B cell (primary cell): ENCODE measurements at regions not wholly inside any gene's neighbourhood (a gene's known extent, or its start where the extent isn't known, plus 50 kb on each side); places are given as distances from the start of the nearest gene placed in this dataset.

Experiments used
- ATAC-seq: fragments of 200-7000 bp; cut with Tn5 transposase; one replicate; pipeline ENCODE4 v1.10.0; 2021; ENCODE audit warnings: low read depth, mild to moderate bottlenecking, moderate number of reproducible peaks, moderate library complexity
- CTCF ChIA-PET: fragments of 350-600 bp; sonication (Branson Sonifier 250); formaldehyde crosslinking; loops from one replicate; lab custom pipeline; 2021; ENCODE audit warnings: antibody characterized with exemption, inconsistent platforms; lab: Charles Lee
- POLR2A ChIA-PET: fragments of 350-600 bp; sonication (Branson Sonifier 250); formaldehyde crosslinking; loops from one replicate; lab custom pipeline; 2021; ENCODE audit warnings: antibody characterized with exemption; lab: Charles Lee
- DNase-seq: peaks from one replicate; pipeline ENCODE4 v3.0.0; 2013
- H2AFZ ChIP-seq: 2 replicates; pipeline ENCODE4 v1.6.1; 2012; ENCODE audit warnings: mild to moderate bottlenecking, low read depth, low read length; ENCODE audit not compliant: insufficient read depth, poor library complexity, severe bottlenecking
- H3K27ac ChIP-seq, 2 donors: 1 replicate in 1 of 2; 2 replicates in 1 of 2; pipeline ENCODE4 v1.5.1; 2012 to 2013; ENCODE audit warnings: low read length in 2 of 2, mild to moderate bottlenecking in 2 of 2, moderate library complexity in 1 of 2
- H3K27me3 ChIP-seq, 4 experiments: fragments of 200-600 bp in 1 of 4; sonication (generic) in 1 of 4; replicated peaks in 1 of 4; 1 replicate in 2 of 4; 2 replicates in 2 of 4; pipeline versions ENCODE4 v1.6.1 to v1.7.0; 2013 to 2016; ENCODE audit warnings: low read length in 3 of 4, mild to moderate bottlenecking in 2 of 4, mixed read lengths in 1 of 4, moderate library complexity in 1 of 4; ENCODE audit not compliant: insufficient read depth in 4 of 4, control insufficient read depth in 3 of 4; ENCODE audit errors: control extremely low read depth in 1 of 4
- H3K36me3 ChIP-seq, 2 experiments: replicated peaks in 1 of 2; 1 replicate in 1 of 2; 2 replicates in 1 of 2; pipeline versions ENCODE4 v1.6.1 to v1.7.1; 2013; ENCODE audit warnings: low read length in 1 of 2; ENCODE audit not compliant: insufficient read depth in 2 of 2, control insufficient read depth in 1 of 2; ENCODE audit errors: control extremely low read depth in 1 of 2, extremely low read depth in 1 of 2
- H3K4me1 ChIP-seq, 2 donors: fragments of 200-600 bp in 1 of 2; sonication (generic) in 1 of 2; 1 replicate in 1 of 2; 2 replicates in 1 of 2; pipeline versions ENCODE4 v1.5.1 to v1.6.1; 2013 to 2017; ENCODE audit warnings: low read length in 2 of 2; ENCODE audit not compliant: control insufficient read depth in 2 of 2, insufficient read depth in 2 of 2
- H3K4me2 ChIP-seq: replicated peaks from 2 replicates; pipeline ENCODE3; 2012; ENCODE audit warnings: mild to moderate bottlenecking, low read depth, low read length; ENCODE audit not compliant: poor library complexity, severe bottlenecking
- H3K4me3 ChIP-seq, 5 experiments: fragments of 200-600 bp in 1 of 5; sonication (generic) in 1 of 5; 1 replicate in 3 of 5; 2 replicates in 2 of 5; pipeline versions ENCODE4 v1.5.1 to v1.7.0; 2011 to 2016; ENCODE audit warnings: low read length in 4 of 5, mild to moderate bottlenecking in 4 of 5, low read depth in 2 of 5, control low read depth in 1 of 5, moderate library complexity in 1 of 5; ENCODE audit not compliant: insufficient read depth in 1 of 5; ENCODE audit errors: control extremely low read depth in 1 of 5, extremely low read depth in 1 of 5
- H3K79me2 ChIP-seq: fragments of 200-600 bp; sonication (generic); one replicate; pipeline ENCODE4 v1.6.0; 2016; ENCODE audit warnings: low read length; ENCODE audit not compliant: control insufficient read depth, insufficient read depth
- H3K9ac ChIP-seq: fragments of 200-600 bp; sonication (generic); 2 replicates; pipeline ENCODE4 v1.6.1; 2017; ENCODE audit warnings: mild to moderate bottlenecking, low read length, moderate library complexity
- H3K9me3 ChIP-seq, 3 donors: one replicate each; pipeline versions ENCODE4 v1.6.1 to v1.7.1; 2013; ENCODE audit warnings: low read length in 2 of 3; ENCODE audit not compliant: control insufficient read depth in 2 of 3, insufficient read depth in 1 of 3; ENCODE audit errors: control extremely low read depth in 1 of 3
- H4K20me1 ChIP-seq: 2 replicates; pipeline ENCODE4 v1.6.0; 2012; ENCODE audit warnings: mild to moderate bottlenecking, low read length; ENCODE audit not compliant: insufficient read depth, control insufficient read depth, poor library complexity, severe bottlenecking
- H3K27ac Mint-ChIP-seq: one replicate; pipeline ENCODE4 v1.8.0; 2021; ENCODE audit warnings: mixed read lengths
- H3K27me3 Mint-ChIP-seq: one replicate; pipeline ENCODE4 v1.8.0; 2021; ENCODE audit warnings: mixed read lengths
- H3K4me1 Mint-ChIP-seq: one replicate; pipeline ENCODE4 v1.8.0; 2021; ENCODE audit warnings: mixed read lengths
- H3K4me3 Mint-ChIP-seq: one replicate; pipeline ENCODE4 v1.8.0; 2021; ENCODE audit warnings: mixed read lengths
- H3K9me3 Mint-ChIP-seq: one replicate; pipeline ENCODE4 v1.8.0; 2022; ENCODE audit warnings: mixed read lengths; ENCODE audit not compliant: insufficient read depth
- EZH2 ChIP-seq: IDR thresholded peaks from 2 replicates; pipeline ENCODE4 v1.6.1; 2012; ENCODE audit warnings: borderline replicate concordance, low read depth, mild to moderate bottlenecking, moderate library complexity, low read length; ENCODE audit not compliant: insufficient read depth, poor library complexity, severe bottlenecking
- WGBS: methylation state at CpG from one replicate; pipeline ENCODE4 v1.1.5; 2013; ENCODE audit warnings: missing lambda C conversion rate; ENCODE audit not compliant: insufficient coverage; 5-methylcytosine and 5-hydroxymethylcytosine counted together
- intact Hi-C: fragments of 100-400 bp; cut with micrococcal nuclease; formaldehyde crosslinking; loops from one replicate; pipeline ENCODE4 v1.10.0; 2022
- TF ChIP-seq, protein P1 (sequence below): fragments of 200-600 bp; IDR thresholded peaks from one replicate; pipeline ENCODE4 v1.8.0; 2022; ENCODE audit warnings: antibody characterized with exemption, mild to moderate bottlenecking

DNA sequence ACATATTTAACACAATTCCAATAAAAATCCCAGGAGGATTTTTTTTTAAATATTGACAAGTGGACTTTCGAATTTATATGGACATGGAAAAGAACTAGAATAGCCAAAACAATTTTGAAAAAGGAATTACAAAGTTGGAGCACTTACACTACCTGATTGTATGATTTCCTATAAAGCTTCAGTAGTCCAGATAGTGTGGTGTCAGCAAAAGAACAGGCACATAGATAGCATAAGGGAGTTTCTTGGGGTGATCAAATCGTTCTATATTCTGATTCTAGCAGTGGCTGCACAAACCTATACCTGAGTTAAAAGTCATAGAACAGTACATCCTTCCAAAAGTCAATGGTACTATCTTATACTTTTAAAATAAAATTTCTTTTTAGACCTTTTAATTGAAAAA lies 66.4 kb upstream of the CES5A start:
- POLR2A ChIA-PET = no interaction called here
- CTCF ChIA-PET = interaction anchor here (8.5 to 9.6 kb wide), 2 partner anchors 262 to 379 kb away, joined by 88 to 156 read pairs; no protein-coding TSS in a partner anchor
- no peaks in the 10 kb centered on the region for H3K9me3 Mint-ChIP-seq

DNA sequence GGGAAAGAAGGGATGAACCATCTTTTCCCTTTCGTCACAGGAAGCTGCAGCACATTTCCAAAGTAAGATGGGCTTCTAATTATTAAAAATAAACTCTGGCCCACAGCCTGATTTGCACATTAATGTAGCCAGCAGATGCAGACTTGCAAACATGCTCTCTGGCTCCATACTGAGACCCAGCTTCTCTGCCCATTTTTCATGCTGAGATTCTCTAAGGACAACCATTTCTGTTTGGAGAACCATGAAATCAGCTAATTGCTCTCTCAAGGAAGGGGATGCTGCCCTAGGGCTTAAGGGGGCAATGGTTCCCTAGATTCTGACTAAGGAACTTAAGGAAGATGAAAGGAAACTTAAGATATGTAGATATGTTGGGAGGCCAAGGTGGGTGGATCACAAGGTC lies 63.0 kb upstream of the CES5A start:
- H3K9me3 ChIP-seq = no peaks in the 10 kb centered on the region
- peaks cover 6% of the 10 kb centered on the region for H3K9me3 Mint-ChIP-seq
- no peaks in the 10 kb centered on the region for H3K4me1 ChIP-seq
- no peaks in the 10 kb centered on the region for H4K20me1 ChIP-seq
- peaks cover 46% of the 10 kb centered on the region for H3K27me3 Mint-ChIP-seq
- H3K9ac ChIP-seq = no peak overlapping the region
- H3K27me3 ChIP-seq = peaks cover 0 to 6% (median 3%) of the 10 kb centered on the region in 4 experiments
- ChIA-PET CTCF (interaction anchor here (0.7 kb wide), 1 partner anchor 811 kb away, joined by 3 read pairs; no protein-coding TSS in a partner anchor), POLR2A (no interaction called here)
- no peak overlapping the region for H2AFZ ChIP-seq
- no peaks in the 10 kb centered on the region for H3K79me2 ChIP-seq
- H3K4me3 ChIP-seq = no peak overlapping the region
- intact Hi-C loops = no loop called here
- WGBS = no CpG with 5 or more reads among the region's 1 CpG
- no peak for DNase-seq
- no peak overlapping the region for H3K27ac ChIP-seq
- no peak overlapping the region for H3K4me3 Mint-ChIP-seq
- ATAC-seq = no peak
- no peaks in the 10 kb centered on the region for H3K36me3 ChIP-seq
- no peak overlapping the region for H3K27ac Mint-ChIP-seq
- H3K4me1 Mint-ChIP-seq = no peaks in the 10 kb centered on the region
- TF ChIP-seq EZH2 = no peak
- TF ChIP-seq, protein P1, sequence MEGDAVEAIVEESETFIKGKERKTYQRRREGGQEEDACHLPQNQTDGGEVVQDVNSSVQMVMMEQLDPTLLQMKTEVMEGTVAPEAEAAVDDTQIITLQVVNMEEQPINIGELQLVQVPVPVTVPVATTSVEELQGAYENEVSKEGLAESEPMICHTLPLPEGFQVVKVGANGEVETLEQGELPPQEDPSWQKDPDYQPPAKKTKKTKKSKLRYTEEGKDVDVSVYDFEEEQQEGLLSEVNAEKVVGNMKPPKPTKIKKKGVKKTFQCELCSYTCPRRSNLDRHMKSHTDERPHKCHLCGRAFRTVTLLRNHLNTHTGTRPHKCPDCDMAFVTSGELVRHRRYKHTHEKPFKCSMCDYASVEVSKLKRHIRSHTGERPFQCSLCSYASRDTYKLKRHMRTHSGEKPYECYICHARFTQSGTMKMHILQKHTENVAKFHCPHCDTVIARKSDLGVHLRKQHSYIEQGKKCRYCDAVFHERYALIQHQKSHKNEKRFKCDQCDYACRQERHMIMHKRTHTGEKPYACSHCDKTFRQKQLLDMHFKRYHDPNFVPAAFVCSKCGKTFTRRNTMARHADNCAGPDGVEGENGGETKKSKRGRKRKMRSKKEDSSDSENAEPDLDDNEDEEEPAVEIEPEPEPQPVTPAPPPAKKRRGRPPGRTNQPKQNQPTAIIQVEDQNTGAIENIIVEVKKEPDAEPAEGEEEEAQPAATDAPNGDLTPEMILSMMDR = no peak
- no peak overlapping the region for H3K4me2 ChIP-seq

More for the DNA sequence above, 66.4 kb upstream of the CES5A start:
- Histone ChIP-seq H4K20me1 (no peaks in the 10 kb centered on the region), H3K36me3 (no peaks in the 10 kb centered on the region), H3K4me2 (no peak overlapping the region), H3K9me3 (no peaks in the 10 kb centered on the region), H3K9ac (no peak overlapping the region), H3K27ac (no peak overlapping the region), H3K4me3 (no peak overlapping the region), H3K27me3 (peaks cover 0 to 13% (median 4%) of the 10 kb centered on the region in 4 experiments), H2AFZ (no peak overlapping the region), H3K79me2 (no peaks in the 10 kb centered on the region), H3K4me1 (no peaks in the 10 kb centered on the region)
- WGBS = no CpG with 5 or more reads among the region's 2 CpGs
- no peak for ATAC-seq
- Mint-ChIP-seq H3K27me3 (peaks cover 40% of the 10 kb centered on the region), H3K4me1 (peaks cover 4% of the 10 kb centered on the region), H3K4me3 (no peak overlapping the region), H3K27ac (no peak overlapping the region)
- no peak for DNase-seq
- TF ChIP-seq EZH2 = no peak
- TF ChIP-seq, protein P1 = no peak
- intact Hi-C loops = loop anchor here (10.0 kb wide), 1 partner anchor 763 kb away; no protein-coding TSS in a partner anchor
